Heart left ventricle (tissue), 16 donors: ENCODE measurements at regions not wholly inside any gene's neighbourhood (a gene's known extent, or its start where the extent isn't known, plus 50 kb on each side); places are given as distances from the start of the nearest gene placed in this dataset.

ENCODE experiments used
- ATAC-seq, 4 donors: fragments of 200-7000 bp; cut with Tn5 transposase; one replicate each; pipeline ENCODE4 v1.9.1; 2020 to 2022; ENCODE audit warnings: moderate library complexity in 4 of 4, mild to moderate bottlenecking in 3 of 4, moderate number of reproducible peaks in 1 of 4
- DNase-seq, 5 donors: peaks; one replicate each; pipeline ENCODE4 v3.0.0-alpha.2; 2020
- H3K27ac ChIP-seq, 12 donors: fragments of 200-600 bp; sonication (generic) in 4 of 12; one replicate each; pipeline versions ENCODE4 v1.5.0 to v1.8.0; 2016 to 2022; ENCODE audit warnings: mild to moderate bottlenecking in 2 of 12
- H3K27me3 ChIP-seq, 9 donors: fragments of 200-600 bp; sonication (generic) in 2 of 9; one replicate each; pipeline versions ENCODE4 v1.5.1 to v1.8.0; 2016 to 2022; ENCODE audit warnings: mild to moderate bottlenecking in 3 of 9
- H3K36me3 ChIP-seq, 9 donors: fragments of 200-600 bp; sonication (generic) in 2 of 9; one replicate each; pipeline versions ENCODE4 v1.5.0 to v1.8.0; 2018 to 2022; ENCODE audit warnings: mild to moderate bottlenecking in 2 of 9
- H3K4me1 ChIP-seq, 12 donors: fragments of 200-600 bp; sonication (generic) in 4 of 12; one replicate each; pipeline versions ENCODE4 v1.5.0 to v1.8.0; 2016 to 2022; ENCODE audit warnings: mild to moderate bottlenecking in 3 of 12
- H3K4me3 ChIP-seq, 12 donors: fragments of 200-600 bp; sonication (generic) in 4 of 12; one replicate each; pipeline versions ENCODE4 v1.5.0 to v1.8.0; 2017 to 2022; ENCODE audit warnings: mild to moderate bottlenecking in 9 of 12, moderate library complexity in 4 of 12
- H3K9me3 ChIP-seq, 12 donors: fragments of 200-600 bp; sonication (generic) in 4 of 12; one replicate each; pipeline versions ENCODE4 v1.5.0 to v1.8.0; 2016 to 2022; ENCODE audit warnings: mild to moderate bottlenecking in 1 of 12
- CTCF ChIP-seq, 12 donors: fragments of 200-600 bp; sonication (generic) in 4 of 12; IDR thresholded peaks; one replicate each; pipeline versions ENCODE4 v1.5.0 to v1.8.0; 2018 to 2022; ENCODE audit warnings: antibody characterized with exemption in 12 of 12, mild to moderate bottlenecking in 5 of 12
- POLR2A ChIP-seq, 2 donors: fragments of 450-650 bp; IDR thresholded peaks; one replicate each; pipeline ENCODE4 v1.6.1; 2017; ENCODE audit warnings: antibody characterized with exemption in 2 of 2, mild to moderate bottlenecking in 2 of 2, moderate library complexity in 2 of 2
- WGBS, 4 donors: extraction: QIAGEN DNeasy Blood & Tissue Kit in 2 of 4; methylation state at CpG; one replicate each; pipeline versions ENCODE4 v1.1.5 to v1.1.7; 2013 to 2018; 5-methylcytosine and 5-hydroxymethylcytosine counted together
- intact Hi-C, 10 donors: fragments of 100-400 bp; cut with DNase I; formaldehyde crosslinking; loops; one replicate each; pipeline versions ENCODE4 v1.11.1 to v1.14.2; 2022
- donor health status: ischemic (EF 13 %, LVEDD 7.1; RV severe dilation, severe dysfunction).
- donor health status: healthy with polysubstance abuse.
- donor health status: DM: no; HTN: yes; CAD: no.
- donor health status: DM: no; HTN: no; CAD: no.
- donor health status: ischemic (EF 25% LVEDD 6.9; RV normal size, moderate dysfunction).
- donor health status: ischemic (EF 25% LVEDD 5.7; RV mildly dilated, moderate dysfunction).
- donor health status: healthy.
- donor health status: DM: yes; HTN: yes; CAD: no.
- donor health status: ischemic (EF 35%, LVEDD 5.7; RV mildly dilated, moderate dysfunction).
- donor health status: nonischemic (EF 11% LVEDD 7.7; RV severe dilation, severe dysfunction).
- donor health status: DM: yes; HTN: yes; CAD: no.
- donor health status: PGD.
- donor health status: ischemic (EF 29% LVEDD 5.4; RV normal size, mild dysfunction).
- donor health status: nonischemic (EF 23%, LVEDD 6.1; RV moderate dilation, normal function).

GRCh38 chr11:39149214-39149613, 2310.2 kb downstream of the LRRC4C start:
- Histone ChIP-seq H3K4me1 (no peaks in the 10 kb centered on the region), H3K36me3 (no peaks in the 10 kb centered on the region), H3K4me3 (no peak overlapping the region), H3K27ac (no peak overlapping the region), H3K27me3 (no peaks in the 10 kb centered on the region), H3K9me3 (peaks cover 0 to 17% (median 0%) of the 10 kb centered on the region in 12 donors)
- no peak for DNase-seq
- WGBS, 4 donors: 29 to 50% (median 39%) methylated on average over 1 of the region's 1 CpG
- no peak for ATAC-seq
- intact Hi-C loops: no loop called here
- no peak for TF ChIP-seq POLR2A (IDR thresholded peaks at IDR 0.05)
- no peak for TF ChIP-seq CTCF (IDR thresholded peaks at IDR 0.05)

GRCh38 chr11:39145346-39145745, 2314.1 kb downstream of the LRRC4C start:
- no peaks in the 10 kb centered on the region for H3K36me3 ChIP-seq
- H3K4me1 ChIP-seq: no peaks in the 10 kb centered on the region
- WGBS, 4 donors: 84 to 94% (median 86%) methylated on average over 2 of the region's 2 CpGs

GRCh38 chr11:39144351-39145130, 2314.9 kb downstream of the LRRC4C start:
- WGBS, 4 donors: 77 to 86% (median 79%) methylated on average over 3 of the region's 3 CpGs
- Histone ChIP-seq H3K9me3 (no peaks in the 10 kb centered on the region), H3K4me1 (no peaks in the 10 kb centered on the region), H3K27me3 (no peaks in the 10 kb centered on the region), H3K4me3 (no peak overlapping the region), H3K36me3 (no peaks in the 10 kb centered on the region), H3K27ac (no peak overlapping the region)
- DNase-seq (no peak), ATAC-seq (no peak)
- intact Hi-C loops: no loop called here
- TF ChIP-seq CTCF (IDR thresholded peaks at IDR 0.05) (no peak), POLR2A (IDR thresholded peaks at IDR 0.05) (no peak)

More at GRCh38 chr11:39145346-39145745, 2314.1 kb downstream of the LRRC4C start:
- Histone ChIP-seq H3K27me3 (no peaks in the 10 kb centered on the region), H3K9me3 (peaks cover 0 to 5% (median 0%) of the 10 kb centered on the region in 12 donors), H3K4me3 (no peak overlapping the region), H3K27ac (no peak overlapping the region)
- DNase-seq: no peak
- no peak for ATAC-seq
- TF ChIP-seq POLR2A (IDR thresholded peaks at IDR 0.05) (no peak), CTCF (IDR thresholded peaks at IDR 0.05) (no peak)
- intact Hi-C loops: no loop called here

GRCh38 chr11:39139581-39139980, 2319.9 kb downstream of the LRRC4C start:
- TF ChIP-seq CTCF (IDR thresholded peaks at IDR 0.05) (no peak), POLR2A (IDR thresholded peaks at IDR 0.05) (no peak)
- Histone ChIP-seq H3K4me3 (no peak overlapping the region), H3K36me3 (no peaks in the 10 kb centered on the region), H3K4me1 (no peaks in the 10 kb centered on the region), H3K9me3 (peaks cover 0 to 4% (median 0%) of the 10 kb centered on the region in 12 donors), H3K27me3 (no peaks in the 10 kb centered on the region), H3K27ac (no peak overlapping the region)
- ATAC-seq: no peak
- no peak for DNase-seq
- 55 to 70% (median 58%) methylated on average over 3 of the region's 3 CpGs for WGBS, 4 donors
- intact Hi-C loops: no loop called here
